HTR-8/SVneo (cell line): ENCODE measurements at regions not wholly inside any gene's neighbourhood (a gene's known extent, or its start where the extent isn't known, plus 50 kb on each side); places are given as distances from the start of the nearest gene placed in this dataset.

Source experiments
- DNase-seq: peaks from one replicate; pipeline ENCODE4 v3.0.0; 2011; ENCODE audit warnings: low spot score, mixed read lengths; ENCODE audit not compliant: insufficient read length
- FAIRE-seq: peaks from 2 replicates; lab custom pipeline; 2011; peaks lifted over from hg19 to GRCh38; lab: Jason Lieb, UNC

GRCh38 chr6:169058634-169059033, 195.0 kb downstream of the THBS2 start:
- DNase-seq (no peak), FAIRE-seq (no peak)

- FAIRE-seq (no peak), DNase-seq (no peak)
Observed at GRCh38 chr6:169052462-169052861, 201.2 kb downstream of the THBS2 start.

GRCh38 chr6:169051371-169051770, 202.3 kb downstream of the THBS2 start:
- FAIRE-seq: no peak
- no peak for DNase-seq

- DNase-seq (no peak), FAIRE-seq (no peak)
Observed at GRCh38 chr6:169048865-169049205, 204.8 kb downstream of the THBS2 start.

- DNase-seq: no peak
- no peak for FAIRE-seq
Observed at GRCh38 chr6:169048185-169048864, 205.3 kb downstream of the THBS2 start.

- DNase-seq (no peak), FAIRE-seq (no peak)
Observed at GRCh38 chr6:169047345-169047744, 206.3 kb downstream of the THBS2 start.

GRCh38 chr6:169046483-169047192, 207.0 kb downstream of the THBS2 start:
- no peak for FAIRE-seq
- DNase-seq: peak; percentile 19

- DNase-seq (no peak), FAIRE-seq (no peak)
Observed at GRCh38 chr6:169046021-169046420, 207.6 kb downstream of the THBS2 start.

- DNase-seq: no peak
- no peak for FAIRE-seq
Observed at GRCh38 chr6:169045486-169045885, 208.2 kb downstream of the THBS2 start.

- FAIRE-seq (no peak), DNase-seq (no peak)
Observed at GRCh38 chr6:169044381-169045230, 209.0 kb downstream of the THBS2 start.

GRCh38 chr6:169042061-169042460, 211.6 kb downstream of the THBS2 start:
- DNase-seq (no peak), FAIRE-seq (no peak)

- no peak for DNase-seq
- FAIRE-seq: no peak
Observed at GRCh38 chr6:169041078-169041477, 212.6 kb downstream of the THBS2 start.

- DNase-seq: no peak
- FAIRE-seq: no peak
Observed at GRCh38 chr6:169038691-169039090, 215.0 kb downstream of the THBS2 start.

- DNase-seq: no peak
- no peak for FAIRE-seq
Observed at GRCh38 chr6:169035385-169036240, 218.0 kb downstream of the THBS2 start.

- DNase-seq (no peak), FAIRE-seq (no peak)
Observed at GRCh38 chr6:169034516-169035167, 219.0 kb downstream of the THBS2 start.

GRCh38 chr6:169029861-169030260, 223.8 kb downstream of the THBS2 start:
- DNase-seq (no peak), FAIRE-seq (no peak)

GRCh38 chr6:169028343-169028742, 225.3 kb downstream of the THBS2 start:
- DNase-seq (no peak), FAIRE-seq (no peak)

GRCh38 chr6:169026175-169026574, 227.5 kb downstream of the THBS2 start:
- FAIRE-seq (no peak), DNase-seq (no peak)

- no peak for DNase-seq
- FAIRE-seq: no peak
Observed at GRCh38 chr6:169024047-169024660, 229.5 kb downstream of the THBS2 start.
